H9 (cell line): ENCODE measurements at regions not wholly inside any gene's neighbourhood (a gene's known extent, or its start where the extent isn't known, plus 50 kb on each side); places are given as distances from the start of the nearest gene placed in this dataset.

Experiments used
- DNase-seq: peaks from one replicate; pipeline ENCODE4 v3.0.0-alpha.2; 2017
- H2AFZ ChIP-seq: one replicate; pipeline ENCODE4 v1.6.1; 2013; ENCODE audit warnings: mild to moderate bottlenecking, low read length, control low read depth, moderate library complexity
- H2AK5ac ChIP-seq: 2 replicates; pipeline ENCODE4 v1.6.1; 2013; ENCODE audit warnings: low read length, control low read depth, mixed read lengths; ENCODE audit not compliant: insufficient read length
- H2BK120ac ChIP-seq: one replicate; pipeline ENCODE4 v1.6.1; 2013; ENCODE audit warnings: low read depth, mild to moderate bottlenecking, low read length, control low read depth, inconsistent platforms; ENCODE audit not compliant: poor library complexity, severe bottlenecking
- H2BK12ac ChIP-seq: 2 replicates; pipeline ENCODE4 v1.6.1; 2013; ENCODE audit warnings: low read length, control low read depth, mixed read lengths, low read depth; ENCODE audit not compliant: insufficient read length
- H2BK15ac ChIP-seq: 2 replicates; pipeline ENCODE4 v1.6.1; 2013; ENCODE audit warnings: low read depth, low read length, control low read depth
- H2BK20ac ChIP-seq: one replicate; pipeline ENCODE4 v1.6.1; 2013; ENCODE audit warnings: low read depth, mild to moderate bottlenecking, low read length, control low read depth, inconsistent platforms; ENCODE audit not compliant: poor library complexity, severe bottlenecking
- H2BK5ac ChIP-seq: 2 replicates; pipeline ENCODE4 v1.6.1; 2013; ENCODE audit warnings: low read length, control low read depth, mixed read lengths; ENCODE audit not compliant: insufficient read length
- H3K14ac ChIP-seq: 2 replicates; pipeline ENCODE4 v1.6.1; 2013; ENCODE audit warnings: low read length, control low read depth; ENCODE audit not compliant: insufficient read depth
- H3K18ac ChIP-seq: 2 replicates; pipeline ENCODE4 v1.6.1; 2013; ENCODE audit warnings: low read depth, mild to moderate bottlenecking, mixed read lengths, low read length, control low read depth; ENCODE audit not compliant: insufficient read length
- H3K23ac ChIP-seq: 2 replicates; pipeline ENCODE4 v1.6.1; 2013; ENCODE audit warnings: low read length, control low read depth, mixed read lengths, low read depth; ENCODE audit not compliant: insufficient read length
- H3K23me2 ChIP-seq: 2 replicates; pipeline ENCODE4 v1.6.1; 2013; ENCODE audit warnings: low read depth, mild to moderate bottlenecking, mixed read lengths, low read length, control low read depth; ENCODE audit not compliant: insufficient read length, poor library complexity, severe bottlenecking
- H3K27ac ChIP-seq: 2 replicates; pipeline ENCODE4 v1.5.1; 2013; ENCODE audit warnings: low read length, control low read depth, mixed read lengths, low read depth; ENCODE audit not compliant: insufficient read length
- H3K27me3 ChIP-seq: 2 replicates; pipeline ENCODE4 v1.6.1; 2013; ENCODE audit warnings: low read length, control low read depth, inconsistent platforms; ENCODE audit not compliant: insufficient read depth
- H3K4ac ChIP-seq: 2 replicates; pipeline ENCODE4 v1.6.1; 2013; ENCODE audit warnings: low read depth, mild to moderate bottlenecking, control low read depth, inconsistent platforms, low read length, moderate library complexity
- H3K4me1 ChIP-seq: 2 replicates; pipeline ENCODE4 v1.6.1; 2013; ENCODE audit warnings: low read length, control low read depth, inconsistent platforms; ENCODE audit not compliant: insufficient read depth
- H3K4me2 ChIP-seq: 2 replicates; pipeline ENCODE4 v1.6.1; 2013; ENCODE audit warnings: low read length, control low read depth, mixed read lengths; ENCODE audit not compliant: insufficient read length, insufficient read depth
- H3K56ac ChIP-seq: 2 replicates; pipeline ENCODE4 v1.6.1; 2013; ENCODE audit warnings: low read depth, mild to moderate bottlenecking, mixed read lengths, low read length, control low read depth; ENCODE audit not compliant: insufficient read length
- H3K79me1 ChIP-seq: 2 replicates; pipeline ENCODE4 v1.6.1; 2013; ENCODE audit warnings: low read depth, mild to moderate bottlenecking, moderate library complexity, low read length, control low read depth, inconsistent platforms; ENCODE audit not compliant: insufficient read depth, poor library complexity, severe bottlenecking
- H3K79me2 ChIP-seq: 2 replicates; pipeline ENCODE4 v1.6.1; 2013; ENCODE audit warnings: low read length, control low read depth, inconsistent platforms; ENCODE audit not compliant: insufficient read depth
- H3K9ac ChIP-seq: 2 replicates; pipeline ENCODE4 v1.6.1; 2013; ENCODE audit warnings: low read length, control low read depth, mixed read lengths; ENCODE audit not compliant: insufficient read length; ENCODE audit errors: extremely low read depth
- H3K9me3 ChIP-seq: one replicate; pipeline ENCODE4 v1.6.1; 2013; ENCODE audit warnings: low read depth, low read length, inconsistent platforms; ENCODE audit not compliant: control insufficient read depth
- H3T11ph ChIP-seq: one replicate; pipeline ENCODE4 v1.6.1; 2013; ENCODE audit warnings: mild to moderate bottlenecking, low read length, control low read depth, inconsistent platforms
- H4K20me1 ChIP-seq: one replicate; pipeline ENCODE4 v1.6.1; 2013; ENCODE audit not compliant: control insufficient read depth, insufficient read length, insufficient read depth
- H4K5ac ChIP-seq: 2 replicates; pipeline ENCODE4 v1.6.1; 2013; ENCODE audit warnings: low read depth, mild to moderate bottlenecking, mixed read lengths, low read length, control low read depth; ENCODE audit not compliant: insufficient read length
- H4K8ac ChIP-seq: replicated peaks from 2 replicates; pipeline ENCODE4 v1.6.1; 2013; ENCODE audit warnings: low read length, control low read depth, mixed read lengths, low read depth; ENCODE audit not compliant: insufficient read length
- H4K91ac ChIP-seq: 2 replicates; pipeline ENCODE4 v1.6.1; 2013; ENCODE audit warnings: low read depth, mild to moderate bottlenecking, moderate library complexity, mixed read lengths, low read length, control low read depth; ENCODE audit not compliant: insufficient read length
- H3K27ac Mint-ChIP-seq, 3 experiments: 2 replicates in 2 of 3; 3 replicates in 1 of 3; pipeline ENCODE4 v1.8.0; 2020 to 2021; ENCODE audit warnings: mixed read lengths in 3 of 3, mild to moderate bottlenecking in 1 of 3, moderate library complexity in 1 of 3
- H3K27me3 Mint-ChIP-seq: 2 replicates; pipeline ENCODE4 v1.8.0; 2021; ENCODE audit warnings: low read depth, mild to moderate bottlenecking, moderate library complexity, mixed read lengths
- H3K36me3 Mint-ChIP-seq, 3 experiments: 2 replicates in 2 of 3; 3 replicates in 1 of 3; pipeline ENCODE4 v1.8.0; 2020 to 2021; ENCODE audit warnings: low read depth in 3 of 3, mixed read lengths in 3 of 3; ENCODE audit not compliant: insufficient read depth in 1 of 3
- H3K4me1 Mint-ChIP-seq, 2 experiments: 2 replicates each; pipeline ENCODE4 v1.8.0; 2020; ENCODE audit warnings: mixed read lengths in 2 of 2
- H3K4me3 Mint-ChIP-seq, 2 experiments: 2 replicates in 1 of 2; 3 replicates in 1 of 2; pipeline ENCODE4 v1.8.0; 2020 to 2021; ENCODE audit warnings: mild to moderate bottlenecking in 2 of 2, mixed read lengths in 2 of 2, moderate library complexity in 1 of 2
- H3K9me3 Mint-ChIP-seq, 2 experiments: 2 replicates in 1 of 2; 3 replicates in 1 of 2; pipeline ENCODE4 v1.8.0; 2020; ENCODE audit warnings: mild to moderate bottlenecking in 2 of 2, mixed read lengths in 2 of 2, moderate library complexity in 1 of 2
- CTCF ChIP-seq: fragments of 200-600 bp; sonication (generic); conservative IDR thresholded peaks from 3 replicates; pipeline ENCODE4 v1.8.0; 2021; ENCODE audit warnings: antibody characterized with exemption, mild to moderate bottlenecking
- WGBS: extraction: QIAGEN DNeasy Blood & Tissue Kit; methylation state at CpG from one replicate; pipeline ENCODE4 v1.1.7; 2013; ENCODE audit warnings: missing lambda C conversion rate, low lambda C conversion rate, mixed read lengths; ENCODE audit not compliant: insufficient read length; ENCODE audit errors: extremely low coverage; 5-methylcytosine and 5-hydroxymethylcytosine counted together

DNA sequence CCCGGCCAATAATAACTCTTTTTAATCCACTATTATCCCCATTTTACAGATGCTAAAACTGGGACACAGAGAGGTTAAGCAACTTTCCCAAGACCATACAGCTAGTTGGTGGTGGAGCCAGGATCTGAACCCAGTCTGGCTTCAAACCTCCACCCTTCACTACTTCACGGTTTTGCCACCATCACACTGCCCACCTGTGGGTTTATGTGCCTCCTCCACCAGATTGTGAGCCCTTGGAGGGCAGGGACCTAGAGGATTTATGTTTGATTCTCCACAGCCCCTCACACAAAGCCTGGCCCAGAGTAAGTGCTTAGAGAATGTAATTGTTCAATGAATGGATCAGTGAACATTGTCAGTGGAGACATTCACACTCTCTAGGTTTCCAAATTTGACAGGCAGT is 153.4 kb upstream of the MYCN start:
- H4K91ac ChIP-seq, result no peak overlapping the region
- Mint-ChIP-seq H3K27me3 (peaks cover 1% of the 10 kb centered on the region), H3K4me1 (0 out of 4 replicates have a peak, but pooled peaks cover 0 to 5% of the 10 kb centered on the region in 2 experiments), H3K9me3 (no peaks in the 10 kb centered on the region), H3K36me3 (no peaks in the 10 kb centered on the region), H3K4me3 (no peak overlapping the region), H3K27ac (no peak overlapping the region)
- H3T11ph ChIP-seq, result no peak overlapping the region
- H4K8ac ChIP-seq, result no peak overlapping the region
- no peak overlapping the region for H2BK20ac ChIP-seq
- no peak overlapping the region for H2BK5ac ChIP-seq
- H3K18ac ChIP-seq, result no peak overlapping the region
- H3K4me2 ChIP-seq, result no peak overlapping the region
- no peaks in the 10 kb centered on the region for H4K20me1 ChIP-seq
- no peak overlapping the region for H3K9ac ChIP-seq
- H3K9me3 ChIP-seq, result no peaks in the 10 kb centered on the region
- H3K27me3 ChIP-seq, result no peaks in the 10 kb centered on the region
- no peak overlapping the region for H3K4ac ChIP-seq
- no peak overlapping the region for H2BK15ac ChIP-seq
- no peak for TF ChIP-seq CTCF
- no peak overlapping the region for H3K27ac ChIP-seq
- H2AFZ ChIP-seq, result no peak overlapping the region
- WGBS, result no CpG with 5 or more reads among the region's 2 CpGs
- H3K79me1 ChIP-seq, result no peaks in the 10 kb centered on the region
- H2BK120ac ChIP-seq, result no peak overlapping the region
- no peak overlapping the region for H3K23ac ChIP-seq
- H3K4me1 ChIP-seq, result no peaks in the 10 kb centered on the region
- no peak overlapping the region for H4K5ac ChIP-seq
- H3K56ac ChIP-seq, result no peak overlapping the region
- no peak for DNase-seq
- H3K79me2 ChIP-seq, result no peaks in the 10 kb centered on the region
- H3K14ac ChIP-seq, result no peak overlapping the region
- H3K23me2 ChIP-seq, result no peaks in the 10 kb centered on the region
- H2AK5ac ChIP-seq, result no peak overlapping the region
- H2BK12ac ChIP-seq, result no peak overlapping the region
